K562 (cell line): ENCODE measurements at regions not wholly inside any gene's neighbourhood (a gene's known extent, or its start where the extent isn't known, plus 50 kb on each side); places are given as distances from the start of the nearest gene placed in this dataset.

Experiments
- ATAC-seq: fragments of 200-7000 bp; cut with Tn5 transposase; 3 replicates; pipeline ENCODE4 v1.9.1; 2020; ENCODE audit warnings: moderate library complexity
- BruUV-seq: library from RNA; stranded (reverse); fragments of 400-500 nt; replicated peaks from 2 replicates; lab custom pipeline; 2021; lab: Mats Ljungman, UMichigan
- CTCF ChIA-PET: fragments of 300-600 bp; formaldehyde crosslinking; extraction: SDS; loops from one replicate; lab custom pipeline; 2021; ENCODE audit warnings: low intra/inter-chr PET ratio; lab: Yijun Ruan, JAX
- POLR2A ChIA-PET: fragments of 300-600, 350-650 bp; sonication (Branson Sonifier 250); formaldehyde crosslinking; extraction: SDS; loops from one replicate; lab custom pipeline; 2021; ENCODE audit warnings: antibody characterized with exemption, inconsistent platforms; lab: Yijun Ruan, JAX
- DNase-seq, 4 experiments: peaks; one replicate each; pipeline versions ENCODE4 v3.0.0 to v3.0.0-alpha.2; 2011 to 2018; ENCODE audit warnings: low spot score in 3 of 4, mixed read lengths in 3 of 4; ENCODE audit errors: extremely low read depth in 1 of 4
- FAIRE-seq: peaks from 2 replicates; lab custom pipeline; 2011; peaks lifted over from hg19 to GRCh38; lab: Jason Lieb, UNC
- H2AFZ ChIP-seq: 2 replicates; pipeline ENCODE4 v1.6.0; 2011; ENCODE audit warnings: low read depth, low read length, control low read depth, inconsistent platforms
- H3K27ac ChIP-seq: fragments of 200-600 bp; 3 replicates; pipeline ENCODE4 v1.8.0; 2011; ENCODE audit warnings: low read depth, mild to moderate bottlenecking, control low read depth, inconsistent platforms, low read length, moderate library complexity, mixed read lengths; ENCODE audit errors: extremely low read depth
- H3K27me3 ChIP-seq, 2 experiments: fragments of 300-600 bp in 1 of 2; 2 replicates in 1 of 2; 3 replicates in 1 of 2; pipeline versions ENCODE4 v1.6.0 to v1.8.0; 2011; ENCODE audit warnings: inconsistent platforms in 2 of 2, low read length in 2 of 2, mild to moderate bottlenecking in 1 of 2, mixed read lengths in 1 of 2, moderate library complexity in 1 of 2; ENCODE audit not compliant: control insufficient read depth in 2 of 2, insufficient read depth in 2 of 2
- H3K36me3 ChIP-seq: fragments of 300-600 bp; 3 replicates; pipeline ENCODE4 v1.8.0; 2011; ENCODE audit warnings: mild to moderate bottlenecking, low read length, inconsistent platforms; ENCODE audit not compliant: control insufficient read depth, insufficient read depth
- H3K4me1 ChIP-seq, 2 experiments: fragments of 200-600 bp in 1 of 2; replicated peaks in 1 of 2; 2 replicates in 1 of 2; 3 replicates in 1 of 2; pipeline versions ENCODE4 v1.5.1 to v1.8.0; 2011; ENCODE audit warnings: inconsistent platforms in 2 of 2, low read length in 2 of 2, mild to moderate bottlenecking in 1 of 2, mixed read lengths in 1 of 2, moderate library complexity in 1 of 2; ENCODE audit not compliant: control insufficient read depth in 2 of 2, insufficient read depth in 2 of 2
- H3K4me2 ChIP-seq: 2 replicates; pipeline ENCODE4 v1.6.1; 2011; ENCODE audit warnings: low read length, control low read depth, inconsistent platforms, mixed read lengths; ENCODE audit not compliant: insufficient read depth
- H3K4me3 ChIP-seq: fragments of 200-600 bp; sonication (generic), shearing (Covaris generic); 2 replicates; pipeline ENCODE4 v1.5.1; 2016; ENCODE audit warnings: control low read depth, inconsistent platforms
- H3K79me2 ChIP-seq: fragments of 200-600 bp; 3 replicates; pipeline ENCODE4 v1.8.0; 2011; ENCODE audit warnings: low read length, inconsistent platforms; ENCODE audit not compliant: control insufficient read depth, insufficient read depth
- H3K9ac ChIP-seq, 2 experiments: 2 replicates each; pipeline versions ENCODE4 v1.6.0 to v1.6.1; 2011; ENCODE audit warnings: low read depth in 2 of 2, low read length in 2 of 2, control low read depth in 1 of 2, inconsistent platforms in 1 of 2, mild to moderate bottlenecking in 1 of 2, mixed read lengths in 1 of 2; ENCODE audit not compliant: insufficient read depth in 1 of 2
- H3K9me1 ChIP-seq: one replicate; pipeline ENCODE4 v1.6.0; 2011; ENCODE audit warnings: inconsistent platforms, mild to moderate bottlenecking, low read length, moderate library complexity; ENCODE audit not compliant: control insufficient read depth, insufficient read depth
- H3K9me3 ChIP-seq: replicated peaks from 2 replicates; pipeline ENCODE4 v1.5.1; 2011; ENCODE audit warnings: low read depth, low read length, inconsistent platforms; ENCODE audit not compliant: control insufficient read depth, insufficient read depth
- H4K20me1 ChIP-seq: replicated peaks from 2 replicates; pipeline ENCODE4 v1.6.1; 2011; ENCODE audit warnings: low read length, inconsistent platforms, mixed read lengths; ENCODE audit not compliant: control insufficient read depth, insufficient read depth
- BHLHE40 ChIP-seq: IDR thresholded peaks from 2 replicates; pipeline ENCODE4 v1.6.1; 2011; ENCODE audit warnings: low read length, improper control_type of control experiment
- BRD9 ChIP-seq: fragments of 450-650 bp; IDR thresholded peaks from 2 replicates; pipeline ENCODE4 v1.6.1; 2018; ENCODE audit warnings: low read depth; ENCODE audit not compliant: partially characterized antibody
- ELF4 ChIP-seq: fragments of 450-650 bp; formaldehyde crosslinking; IDR thresholded peaks from 2 replicates; pipeline ENCODE4 v1.4.0; 2022; ENCODE audit warnings: missing genetic modification characterization
- FOXK2 ChIP-seq, 2 experiments: fragments of 450-650 bp; IDR thresholded peaks in 1 of 2; conservative IDR thresholded peaks in 1 of 2; 2 replicates each; pipeline ENCODE4 v1.6.1; 2016; ENCODE audit warnings: low read depth in 2 of 2, mild to moderate bottlenecking in 1 of 2
- FOXM1 ChIP-seq, 2 experiments: fragments of 450-650 bp in 1 of 2; sonication (generic) in 1 of 2; formaldehyde crosslinking in 1 of 2; IDR thresholded peaks; 2 replicates each; pipeline versions ENCODE4 v1.6.1 to v1.9.0; 2017 to 2022; ENCODE audit warnings: low read depth in 2 of 2, mild to moderate bottlenecking in 2 of 2, missing genetic modification reagents in 1 of 2, moderate library complexity in 1 of 2
- KLF6 ChIP-seq: fragments of 250-450 bp; sonication (Bioruptor Pico); IDR thresholded peaks from 2 replicates; pipeline ENCODE4 v1.4.0; 2020; ENCODE audit warnings: mild to moderate bottlenecking, moderate library complexity, borderline replicate concordance
- PYGO2 ChIP-seq: fragments of 450-650 bp; IDR thresholded peaks from 2 replicates; pipeline ENCODE4 v1.6.1; 2016; ENCODE audit warnings: mild to moderate bottlenecking, missing genetic modification characterization, moderate library complexity, missing compliant biosample characterization
- RBFOX2 ChIP-seq: fragments of 200-400 bp; formaldehyde crosslinking; IDR thresholded peaks from 2 replicates; pipeline ENCODE4 v1.6.1; 2017; ENCODE audit warnings: low read depth, mild to moderate bottlenecking, low read length, moderate library complexity
- SIRT6 ChIP-seq: IDR thresholded peaks from one replicate; pipeline ENCODE4 v1.6.1; 2012; ENCODE audit warnings: low read depth, mild to moderate bottlenecking, control low read depth, inconsistent platforms, low read length, moderate library complexity
- SRSF7 ChIP-seq: fragments of 200-400 bp; formaldehyde crosslinking; optimal IDR thresholded peaks from 2 replicates; pipeline ENCODE3; 2017; ENCODE audit warnings: mild to moderate bottlenecking, low read depth, low read length
- TCF7L2 ChIP-seq: fragments of 150-350 bp; IDR thresholded peaks from 2 replicates; pipeline ENCODE4 v1.6.1; 2016; ENCODE audit warnings: low read depth, mild to moderate bottlenecking, low read length, moderate library complexity
- ZNF512 ChIP-seq: IDR thresholded peaks from 2 replicates; pipeline ENCODE4 v1.6.1; 2016; ENCODE audit warnings: missing genetic modification characterization, missing compliant biosample characterization
- ZNF764 ChIP-seq: fragments of 250-450 bp; sonication (Bioruptor Pico); IDR thresholded peaks from 2 replicates; pipeline ENCODE4 v1.4.0; 2020; ENCODE audit warnings: low read depth, mild to moderate bottlenecking, moderate library complexity
- WGBS: fragments of 100-300 bp; shearing (Covaris generic); methylation state at CpG from one replicate; pipeline ENCODE4 v1.1.6; 2016; ENCODE audit warnings: low coverage, mixed read lengths; ENCODE audit not compliant: insufficient coverage; ENCODE audit errors: missing lambda C conversion rate; 5-methylcytosine and 5-hydroxymethylcytosine counted together
- in situ Hi-C: fragments of 300-500 bp; cut with MboI; formaldehyde crosslinking; loops from 4 replicates; pipeline ENCODE4 v1.15.0; 2018; ENCODE audit warnings: inconsistent platforms, mixed read lengths
- intact Hi-C: fragments of 100-400 bp; cut with micrococcal nuclease; formaldehyde crosslinking; loops from 2 replicates; pipeline ENCODE4 v1.14.2; 2022

- ATAC-seq (no peak), FAIRE-seq (no peak), DNase-seq (no peak)
- POLR2A ChIA-PET, result interaction anchor here (0.6 kb wide), 1 partner anchor 129 kb away, joined by 3 read pairs; no protein-coding TSS in a partner anchor
- Histone ChIP-seq H3K27me3 (no peaks in the 10 kb centered on the region), H4K20me1 (no peaks in the 10 kb centered on the region), H3K36me3 (no peaks in the 10 kb centered on the region), H3K27ac (no peak overlapping the region), H3K4me2 (no peak overlapping the region), H3K9ac (no peak overlapping the region), H3K4me3 (no peak overlapping the region), H3K4me1 (no peaks in the 10 kb centered on the region), H2AFZ (no peak overlapping the region), H3K9me3 (no peaks in the 10 kb centered on the region; the same call in 1 of the 2 replicates), H3K9me1 (no peaks in the 10 kb centered on the region), H3K79me2 (no peaks in the 10 kb centered on the region)
- CTCF ChIA-PET, result no interaction called here
- no TSS peak for BruUV-seq
- WGBS, result 6% methylated on average over 17 of the region's 17 CpGs
- in situ Hi-C loops, result no loop called here
- intact Hi-C loops, result no loop called here
- no peak for TF ChIP-seq TCF7L2
- TF ChIP-seq PYGO2, result no peak
- TF ChIP-seq ELF4 (CRISPR knock-in tag), result no peak
- TF ChIP-seq ZNF512 (tag), result no peak
- no peak for TF ChIP-seq FOXK2 (conservative IDR thresholded peaks at IDR 0.05 in 1 of 2, IDR thresholded peaks at IDR 0.05 in 1 of 2; ENCODE audit: low read depth in 2 of 2)
- TF ChIP-seq SIRT6, result no peak
- no peak for TF ChIP-seq ZNF764 (CRISPR knock-in tag)
- no peak for TF ChIP-seq BRD9
- no peak for TF ChIP-seq RBFOX2
- TF ChIP-seq KLF6 (CRISPR knock-in tag), result no peak
- TF ChIP-seq FOXM1 (IDR thresholded peaks at IDR 0.05; ENCODE audit: low read depth), result no peak
- no peak for TF ChIP-seq FOXM1 (CRISPR knock-in tag; IDR thresholded peaks at IDR 0.05; ENCODE audit: low read depth)
- no peak for TF ChIP-seq BHLHE40
- no peak for TF ChIP-seq SRSF7
These were observed 442.9 kb upstream of the NEGR1 start for GRCh38 chr1:72724951-72725861.
